ENCODE measurements at regions not wholly inside any gene's neighbourhood (a gene's known extent, or its start where the extent isn't known, plus 50 kb on each side); places are given as distances from the start of the nearest gene placed in this dataset.

DNA sequence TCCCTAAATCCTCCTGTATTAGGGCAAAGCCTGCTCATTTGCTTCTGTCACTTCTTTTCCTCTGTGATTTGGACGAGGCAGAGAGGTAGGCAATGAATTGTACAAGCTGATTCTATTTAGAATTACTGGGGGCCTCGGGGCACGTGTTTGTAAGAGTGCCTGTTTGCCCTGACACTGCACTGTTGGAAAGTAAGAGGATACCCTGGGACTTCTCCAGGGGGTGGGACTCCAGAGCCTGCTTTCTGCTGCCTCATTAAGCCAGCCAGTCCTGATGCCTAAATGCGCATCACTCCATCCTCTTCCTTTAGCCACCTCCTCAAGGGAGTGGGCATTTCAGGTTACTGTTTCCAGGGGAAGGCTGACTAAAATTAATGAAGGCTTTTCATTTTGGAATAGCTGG is 134.3 kb downstream of the TDRD15 start:
- Histone ChIP-seq H3K9ac (ENCODE audit: low read depth, low read length) (no peak overlapping the region), H3K27ac (ENCODE audit: low read length) (no peak overlapping the region), H3K4me3 (ENCODE audit: low read depth in 1 of 2, low read length in 2 of 2) (no peak overlapping the region), H3K4me2 (ENCODE audit: insufficient read depth, low read length) (no peak overlapping the region), H4K20me1 (ENCODE audit: insufficient read depth, low read length) (no peaks in the 10 kb centered on the region), H3K79me2 (ENCODE audit: insufficient read depth, low read length) (no peaks in the 10 kb centered on the region), H3K4me1 (ENCODE audit: insufficient read depth, low read length) (no peaks in the 10 kb centered on the region), H2AFZ (ENCODE audit: low read depth, low read length) (no peak overlapping the region), H3K27me3 (ENCODE audit: insufficient read depth, low read length, poor library complexity) (no peaks in the 10 kb centered on the region), H3K9me3 (ENCODE audit: insufficient read depth, low read length, severe bottlenecking) (no peaks in the 10 kb centered on the region), H3K36me3 (ENCODE audit: insufficient read depth, low read length) (no peaks in the 10 kb centered on the region)
- no peak for ATAC-seq (ENCODE audit: insufficient read depth, low read depth)
- no peak for TF ChIP-seq EZH2 (IDR thresholded peaks at IDR 0.05; ENCODE audit: borderline replicate concordance, low read depth, low read length, severe bottlenecking)
- TF ChIP-seq, protein P1, sequence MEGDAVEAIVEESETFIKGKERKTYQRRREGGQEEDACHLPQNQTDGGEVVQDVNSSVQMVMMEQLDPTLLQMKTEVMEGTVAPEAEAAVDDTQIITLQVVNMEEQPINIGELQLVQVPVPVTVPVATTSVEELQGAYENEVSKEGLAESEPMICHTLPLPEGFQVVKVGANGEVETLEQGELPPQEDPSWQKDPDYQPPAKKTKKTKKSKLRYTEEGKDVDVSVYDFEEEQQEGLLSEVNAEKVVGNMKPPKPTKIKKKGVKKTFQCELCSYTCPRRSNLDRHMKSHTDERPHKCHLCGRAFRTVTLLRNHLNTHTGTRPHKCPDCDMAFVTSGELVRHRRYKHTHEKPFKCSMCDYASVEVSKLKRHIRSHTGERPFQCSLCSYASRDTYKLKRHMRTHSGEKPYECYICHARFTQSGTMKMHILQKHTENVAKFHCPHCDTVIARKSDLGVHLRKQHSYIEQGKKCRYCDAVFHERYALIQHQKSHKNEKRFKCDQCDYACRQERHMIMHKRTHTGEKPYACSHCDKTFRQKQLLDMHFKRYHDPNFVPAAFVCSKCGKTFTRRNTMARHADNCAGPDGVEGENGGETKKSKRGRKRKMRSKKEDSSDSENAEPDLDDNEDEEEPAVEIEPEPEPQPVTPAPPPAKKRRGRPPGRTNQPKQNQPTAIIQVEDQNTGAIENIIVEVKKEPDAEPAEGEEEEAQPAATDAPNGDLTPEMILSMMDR (IDR thresholded peaks at IDR 0.05; ENCODE audit: borderline replicate concordance, extremely low read depth, low read length, poor library complexity, severe bottlenecking) = no peak
- no peak for DNase-seq

DNA sequence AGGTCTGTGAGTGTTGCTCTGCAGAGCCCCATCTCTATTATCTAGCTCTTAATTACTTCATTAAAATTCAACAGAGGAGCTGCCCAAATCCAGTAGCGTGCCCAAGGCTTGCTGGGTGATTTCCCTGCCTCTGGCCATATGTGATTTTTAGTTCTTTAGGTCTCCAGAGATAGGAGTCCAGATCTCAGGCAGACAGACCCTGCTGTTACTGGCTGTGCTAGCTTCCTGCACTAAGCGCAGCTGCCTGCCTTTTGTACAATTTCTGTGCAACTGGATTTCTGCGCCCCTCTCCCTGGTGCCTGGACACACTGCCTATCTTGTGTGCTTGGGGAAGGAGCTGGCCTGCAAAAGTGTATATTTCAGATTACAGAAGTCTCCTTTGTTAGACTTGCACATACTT is 136.5 kb downstream of the TDRD15 start:
- TF ChIP-seq, protein P1 (IDR thresholded peaks at IDR 0.05; ENCODE audit: borderline replicate concordance, extremely low read depth, low read length, poor library complexity, severe bottlenecking) = no peak
- no peak for TF ChIP-seq EZH2 (IDR thresholded peaks at IDR 0.05; ENCODE audit: borderline replicate concordance, low read depth, low read length, severe bottlenecking)
- Histone ChIP-seq H4K20me1 (ENCODE audit: insufficient read depth, low read length) (no peaks in the 10 kb centered on the region), H3K27me3 (ENCODE audit: insufficient read depth, low read length, poor library complexity) (no peaks in the 10 kb centered on the region), H3K4me3 (ENCODE audit: low read depth in 1 of 2, low read length in 2 of 2) (no peak overlapping the region), H3K9ac (ENCODE audit: low read depth, low read length) (no peak overlapping the region), H3K9me3 (ENCODE audit: insufficient read depth, low read length, severe bottlenecking) (no peaks in the 10 kb centered on the region), H3K36me3 (ENCODE audit: insufficient read depth, low read length) (no peaks in the 10 kb centered on the region), H3K4me1 (ENCODE audit: insufficient read depth, low read length) (no peaks in the 10 kb centered on the region), H3K27ac (ENCODE audit: low read length) (no peak overlapping the region), H2AFZ (ENCODE audit: low read depth, low read length) (no peak overlapping the region), H3K79me2 (ENCODE audit: insufficient read depth, low read length) (no peaks in the 10 kb centered on the region), H3K4me2 (ENCODE audit: insufficient read depth, low read length) (no peak overlapping the region)
- ATAC-seq (ENCODE audit: insufficient read depth, low read depth) = no peak
- DNase-seq = no peak

DNA sequence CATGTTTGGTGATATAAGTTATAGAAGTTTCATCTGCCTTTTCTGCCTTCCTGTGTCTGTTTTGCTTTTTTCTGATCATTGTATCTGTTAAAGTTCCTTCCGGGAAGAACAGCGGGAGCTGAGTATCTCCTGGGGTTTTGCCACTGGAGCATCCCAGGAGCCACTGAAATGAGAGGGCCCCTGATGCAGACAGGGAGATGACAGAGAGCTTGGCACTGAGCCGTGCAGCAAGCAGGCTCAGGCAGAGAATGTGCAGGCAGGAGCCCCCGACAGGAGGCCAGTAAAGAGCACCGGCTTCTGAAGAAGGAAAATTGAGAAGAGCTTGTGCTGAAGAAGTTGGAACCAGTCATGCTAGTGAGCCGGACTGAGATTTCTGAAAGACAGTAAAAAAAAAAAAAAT is 137.8 kb downstream of the TDRD15 start:
- no peak for ATAC-seq (ENCODE audit: insufficient read depth, low read depth)

More for the DNA sequence above, 137.8 kb downstream of the TDRD15 start:
- H3K36me3 ChIP-seq (ENCODE audit: insufficient read depth, low read length) = no peaks in the 10 kb centered on the region
- no peak for DNase-seq
- no peaks in the 10 kb centered on the region for H3K79me2 ChIP-seq (ENCODE audit: insufficient read depth, low read length)
- H3K4me3 ChIP-seq (ENCODE audit: low read depth in 1 of 2, low read length in 2 of 2) = no peak overlapping the region
- TF ChIP-seq, protein P1 (IDR thresholded peaks at IDR 0.05; ENCODE audit: borderline replicate concordance, extremely low read depth, low read length, poor library complexity, severe bottlenecking) = no peak
- TF ChIP-seq EZH2 (IDR thresholded peaks at IDR 0.05; ENCODE audit: borderline replicate concordance, low read depth, low read length, severe bottlenecking) = no peak
- H4K20me1 ChIP-seq (ENCODE audit: insufficient read depth, low read length) = no peaks in the 10 kb centered on the region
- H3K9ac ChIP-seq (ENCODE audit: low read depth, low read length) = no peak overlapping the region
- no peaks in the 10 kb centered on the region for H3K9me3 ChIP-seq (ENCODE audit: insufficient read depth, low read length, severe bottlenecking)
- no peak overlapping the region for H2AFZ ChIP-seq (ENCODE audit: low read depth, low read length)
- no peaks in the 10 kb centered on the region for H3K27me3 ChIP-seq (ENCODE audit: insufficient read depth, low read length, poor library complexity)
- no peak overlapping the region for H3K4me2 ChIP-seq (ENCODE audit: insufficient read depth, low read length)
- no peaks in the 10 kb centered on the region for H3K4me1 ChIP-seq (ENCODE audit: insufficient read depth, low read length)
- no peak overlapping the region for H3K27ac ChIP-seq (ENCODE audit: low read length)

Data from DND-41 (cell line).